IPS-18a (cell line): ENCODE measurements at regions not wholly inside any gene's neighbourhood (a gene's known extent, or its start where the extent isn't known, plus 50 kb on each side); places are given as distances from the start of the nearest gene placed in this dataset.

Experiments
- H3K27ac ChIP-seq: one replicate; pipeline ENCODE4 v1.5.1; 2013; ENCODE audit warnings: low read length
- H3K27me3 ChIP-seq: one replicate; pipeline ENCODE4 v1.6.1; 2013; ENCODE audit warnings: mild to moderate bottlenecking, low read length; ENCODE audit not compliant: control insufficient read depth, insufficient read depth
- H3K36me3 ChIP-seq: one replicate; pipeline ENCODE4 v1.6.1; 2013; ENCODE audit warnings: low read depth, low read length; ENCODE audit not compliant: control insufficient read depth
- H3K4me1 ChIP-seq: one replicate; pipeline ENCODE4 v1.6.1; 2013; ENCODE audit warnings: low read depth, low read length; ENCODE audit not compliant: control insufficient read depth
- H3K4me3 ChIP-seq: one replicate; pipeline ENCODE4 v1.5.1; 2013; ENCODE audit warnings: low read length
- H3K9ac ChIP-seq: one replicate; pipeline ENCODE4 v1.6.1; 2013; ENCODE audit warnings: mild to moderate bottlenecking, low read length, moderate library complexity
- H3K9me3 ChIP-seq: one replicate; pipeline ENCODE4 v1.6.1; 2013; ENCODE audit warnings: low read depth, low read length; ENCODE audit not compliant: control insufficient read depth

GRCh38 chr5:27476356-27476988, 438.1 kb upstream of the CDH9 start:
- H3K27ac ChIP-seq, result no peak overlapping the region
- H3K27me3 ChIP-seq, result no peaks in the 10 kb centered on the region
- H3K36me3 ChIP-seq, result peaks cover 38% of the 10 kb centered on the region
- no peak overlapping the region for H3K9ac ChIP-seq
- peak overlapping the region; percentile 87 for H3K4me3 ChIP-seq
- H3K9me3 ChIP-seq, result peaks cover 16% of the 10 kb centered on the region
- H3K4me1 ChIP-seq, result peaks cover 5% of the 10 kb centered on the region

- no peak overlapping the region for H3K9ac ChIP-seq
- H3K9me3 ChIP-seq, result peaks cover 16% of the 10 kb centered on the region
- peak overlapping the region; percentile 87 for H3K4me3 ChIP-seq
These were observed 436.7 kb upstream of the CDH9 start for GRCh38 chr5:27475063-27475462.

GRCh38 chr5:27474395-27474794, 436.0 kb upstream of the CDH9 start:
- H3K27ac ChIP-seq, result no peak overlapping the region
- H3K9ac ChIP-seq, result peak overlapping the region; percentile 99
- H3K4me3 ChIP-seq, result peak overlapping the region; percentile 87

More at GRCh38 chr5:27475063-27475462, 436.7 kb upstream of the CDH9 start:
- Histone ChIP-seq H3K36me3 (peaks cover 38% of the 10 kb centered on the region), H3K27ac (no peak overlapping the region), H3K4me1 (peaks cover 9% of the 10 kb centered on the region), H3K27me3 (no peaks in the 10 kb centered on the region)

GRCh38 chr5:27474047-27474309, 435.6 kb upstream of the CDH9 start:
- H3K9ac ChIP-seq, result peak overlapping the region; percentile 99

More at GRCh38 chr5:27474395-27474794, 436.0 kb upstream of the CDH9 start:
- Histone ChIP-seq H3K36me3 (peaks cover 38% of the 10 kb centered on the region), H3K4me1 (peaks cover 9% of the 10 kb centered on the region), H3K27me3 (no peaks in the 10 kb centered on the region), H3K9me3 (peaks cover 16% of the 10 kb centered on the region)

GRCh38 chr5:27473307-27474046, 435.1 kb upstream of the CDH9 start:
- Histone ChIP-seq H3K27ac (peak overlapping the region; percentile 58), H3K4me1 (peaks cover 9% of the 10 kb centered on the region), H3K9me3 (peaks cover 16% of the 10 kb centered on the region), H3K4me3 (peak overlapping the region; percentile 87), H3K9ac (peak overlapping the region; percentile 99), H3K27me3 (no peaks in the 10 kb centered on the region), H3K36me3 (peaks cover 37% of the 10 kb centered on the region)

More at GRCh38 chr5:27474047-27474309, 435.6 kb upstream of the CDH9 start:
- H3K4me3 ChIP-seq, result peak overlapping the region; percentile 87
- no peak overlapping the region for H3K27ac ChIP-seq
- no peaks in the 10 kb centered on the region for H3K27me3 ChIP-seq
- peaks cover 9% of the 10 kb centered on the region for H3K4me1 ChIP-seq
- peaks cover 16% of the 10 kb centered on the region for H3K9me3 ChIP-seq
- H3K36me3 ChIP-seq, result peaks cover 38% of the 10 kb centered on the region

- Histone ChIP-seq H3K9ac (peak overlapping the region; percentile 99), H3K36me3 (peaks cover 31% of the 10 kb centered on the region), H3K4me3 (peak overlapping the region; percentile 87), H3K9me3 (peaks cover 16% of the 10 kb centered on the region), H3K4me1 (peaks cover 9% of the 10 kb centered on the region), H3K27ac (peak overlapping the region; percentile 58), H3K27me3 (no peaks in the 10 kb centered on the region)
These were observed 434.5 kb upstream of the CDH9 start for GRCh38 chr5:27472871-27473270.

- H3K27ac ChIP-seq, result peak overlapping the region; percentile 93
These were observed 433.8 kb upstream of the CDH9 start for GRCh38 chr5:27472000-27472763.

GRCh38 chr5:27466959-27467358, 428.6 kb upstream of the CDH9 start:
- Histone ChIP-seq H3K4me3 (no peak overlapping the region), H3K27me3 (no peaks in the 10 kb centered on the region), H3K27ac (no peak overlapping the region), H3K36me3 (no peaks in the 10 kb centered on the region), H3K9ac (no peak overlapping the region), H3K9me3 (no peaks in the 10 kb centered on the region), H3K4me1 (peaks cover 9% of the 10 kb centered on the region)

More at GRCh38 chr5:27472000-27472763, 433.8 kb upstream of the CDH9 start:
- Histone ChIP-seq H3K9ac (peak overlapping the region; percentile 99), H3K4me1 (peaks cover 9% of the 10 kb centered on the region), H3K36me3 (peaks cover 24% of the 10 kb centered on the region), H3K4me3 (peak overlapping the region; percentile 87), H3K27me3 (no peaks in the 10 kb centered on the region), H3K9me3 (peaks cover 16% of the 10 kb centered on the region)

- H3K4me1 ChIP-seq, result no peaks in the 10 kb centered on the region
- no peak overlapping the region for H3K27ac ChIP-seq
- H3K9me3 ChIP-seq, result no peaks in the 10 kb centered on the region
- no peak overlapping the region for H3K4me3 ChIP-seq
- H3K36me3 ChIP-seq, result no peaks in the 10 kb centered on the region
- H3K9ac ChIP-seq, result no peak overlapping the region
- no peaks in the 10 kb centered on the region for H3K27me3 ChIP-seq
These were observed 426.8 kb upstream of the CDH9 start for GRCh38 chr5:27465140-27465539.

GRCh38 chr5:27463446-27464149, 425.2 kb upstream of the CDH9 start:
- H3K4me1 ChIP-seq, result no peaks in the 10 kb centered on the region
- no peaks in the 10 kb centered on the region for H3K27me3 ChIP-seq
- no peaks in the 10 kb centered on the region for H3K36me3 ChIP-seq
- no peak overlapping the region for H3K27ac ChIP-seq
- no peaks in the 10 kb centered on the region for H3K9me3 ChIP-seq
- H3K9ac ChIP-seq, result no peak overlapping the region
- H3K4me3 ChIP-seq, result no peak overlapping the region

GRCh38 chr5:27462936-27463335, 424.6 kb upstream of the CDH9 start:
- Histone ChIP-seq H3K27ac (no peak overlapping the region), H3K36me3 (no peaks in the 10 kb centered on the region), H3K9me3 (no peaks in the 10 kb centered on the region), H3K27me3 (no peaks in the 10 kb centered on the region), H3K9ac (no peak overlapping the region), H3K4me1 (no peaks in the 10 kb centered on the region), H3K4me3 (no peak overlapping the region)
